G401.6 (cell line): ENCODE measurements at regions not wholly inside any gene's neighbourhood (a gene's known extent, or its start where the extent isn't known, plus 50 kb on each side); places are given as distances from the start of the nearest gene placed in this dataset.
"Not testable (repeated sequence)": the region's sequence is repeated elsewhere in the genome, so short reads cannot be mapped to it uniquely, and the experiment has no call there.

Experiments used
- FAIRE-seq: peaks from 2 replicates; lab custom pipeline; 2012; peaks lifted over from hg19 to GRCh38; lab: Jason Lieb, UNC

DNA sequence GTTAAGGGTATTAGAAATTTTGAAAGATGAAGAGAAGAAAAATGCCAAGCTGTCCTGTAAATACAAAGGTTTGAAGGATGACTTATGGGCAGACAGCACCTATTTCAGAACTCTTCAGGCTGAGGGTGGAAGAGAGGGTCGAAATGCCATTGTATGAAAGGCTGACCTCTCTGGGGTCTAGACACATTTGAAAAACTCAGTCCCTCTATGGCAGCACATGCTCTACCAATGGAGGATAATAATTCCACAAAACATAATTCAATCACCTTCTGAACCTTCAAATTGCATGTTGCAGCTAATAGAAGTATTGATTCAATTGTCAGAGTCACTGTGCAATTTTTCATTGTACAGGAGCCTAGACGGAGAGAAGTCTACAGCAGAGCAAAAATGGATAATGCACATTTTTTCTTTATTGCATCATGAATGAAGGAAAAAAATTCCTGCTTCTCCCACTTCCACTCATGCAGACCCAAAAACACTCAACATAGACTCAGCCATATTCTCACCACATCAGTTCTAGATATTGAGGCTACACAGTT lies 569.1 kb downstream of the TBL1XR1 start:
- no peak for FAIRE-seq

GRCh38 chr3:176623468-176624150 lies 573.7 kb downstream of the TBL1XR1 start:
- FAIRE-seq = no peak

GRCh38 chr3:176619833-176620232 lies 577.4 kb downstream of the TBL1XR1 start:
- FAIRE-seq = no peak

DNA sequence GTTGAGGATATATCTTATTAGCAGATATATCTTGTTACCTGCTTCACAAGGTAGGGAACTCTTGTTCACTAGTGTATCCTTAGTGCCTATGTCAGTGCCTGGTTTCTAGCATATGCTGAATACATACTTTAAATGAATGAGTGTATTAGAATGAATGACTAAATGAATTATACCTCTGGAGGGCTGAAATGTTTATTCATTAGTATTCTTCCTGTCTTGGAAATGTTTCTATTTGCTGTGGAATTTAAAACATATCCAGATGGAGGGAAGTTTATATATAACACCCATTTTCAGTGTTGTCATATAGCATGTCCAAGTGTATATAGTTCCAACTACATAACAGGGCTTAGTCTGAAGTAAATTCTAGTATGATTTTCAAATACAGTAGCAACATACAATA lies 581.5 kb downstream of the TBL1XR1 start:
- no peak for FAIRE-seq

- no peak for FAIRE-seq
These were observed 585.6 kb downstream of the TBL1XR1 start for GRCh38 chr3:176611703-176612102.

DNA sequence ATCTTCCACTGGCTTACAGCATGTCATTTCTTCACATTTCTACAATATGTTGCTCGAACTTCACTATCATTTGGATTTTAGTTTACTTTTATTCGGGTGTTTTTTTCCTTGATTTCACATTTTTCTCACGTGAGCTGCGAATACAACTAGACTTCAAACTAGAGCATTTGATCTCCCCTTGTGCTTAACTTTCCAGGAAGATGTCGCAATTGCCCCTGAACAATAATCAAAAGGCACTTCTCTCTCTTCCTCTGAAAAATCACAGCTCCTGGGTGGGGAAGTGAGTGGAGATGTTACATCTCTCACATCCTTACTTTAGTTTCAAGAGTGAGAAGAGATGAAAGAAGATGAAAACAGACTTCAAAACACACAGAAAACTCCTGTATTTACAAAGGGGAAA lies 587.9 kb downstream of the TBL1XR1 start:
- FAIRE-seq = no peak

DNA sequence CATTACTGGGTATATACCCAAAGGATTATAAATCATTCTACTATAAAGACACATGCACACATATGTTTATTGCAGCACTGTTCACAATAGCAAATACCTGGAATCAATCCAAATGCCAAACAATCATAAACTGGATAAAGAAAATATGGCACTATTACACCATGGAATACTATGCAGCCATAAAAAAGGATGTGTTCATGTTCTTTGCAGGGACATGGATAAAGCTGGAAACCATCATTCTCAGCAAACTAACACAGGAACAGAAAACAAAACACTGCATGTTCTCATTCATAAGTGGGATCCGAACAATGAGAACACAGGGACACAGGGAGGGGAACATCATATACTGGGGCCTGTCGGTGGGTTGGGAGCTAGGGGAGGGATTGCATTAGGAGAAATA lies 591.7 kb downstream of the TBL1XR1 start:
- not testable (repeated sequence) for FAIRE-seq

DNA sequence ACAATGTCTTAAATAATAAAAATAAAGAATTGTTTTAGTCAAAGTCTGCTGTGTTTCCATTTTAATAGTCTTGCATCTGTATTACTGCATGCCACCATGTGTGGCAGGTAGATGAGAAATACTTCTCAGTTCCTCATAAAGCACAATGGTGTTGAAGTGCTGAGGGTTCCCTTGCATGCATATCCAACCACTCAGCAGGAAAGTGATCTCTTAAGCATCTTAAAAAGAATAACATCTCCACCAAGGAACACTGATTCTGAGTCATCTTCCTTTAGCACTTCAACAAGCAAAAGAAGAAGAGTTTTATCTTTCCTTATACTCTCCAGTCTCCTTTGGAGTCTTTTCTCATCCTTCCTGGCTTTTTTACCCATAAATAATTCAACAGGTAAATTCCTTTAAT lies 602.0 kb downstream of the TBL1XR1 start:
- no peak for FAIRE-seq

GRCh38 chr3:176590722-176591121 lies 606.6 kb downstream of the TBL1XR1 start:
- no peak for FAIRE-seq

DNA sequence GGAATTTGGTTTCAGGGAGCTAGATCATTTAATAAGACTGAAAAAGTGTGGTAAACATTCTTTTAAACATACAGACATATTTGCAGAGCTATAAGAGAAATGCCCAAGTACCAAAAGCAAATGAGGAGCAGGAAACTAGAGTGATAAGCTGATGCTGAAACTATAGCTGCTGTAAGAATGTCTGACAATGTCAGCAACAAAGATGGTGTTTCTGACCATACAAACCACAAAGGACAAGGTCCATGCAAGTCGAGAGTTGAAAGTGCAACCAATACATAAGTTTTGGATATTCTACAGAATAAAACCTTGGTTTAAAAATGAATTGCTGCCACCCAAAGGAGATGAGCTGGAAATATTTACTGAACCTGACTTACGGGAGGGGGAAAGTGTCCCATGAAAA lies 610.2 kb downstream of the TBL1XR1 start:
- no peak for FAIRE-seq

- FAIRE-seq = no peak
These were observed 612.7 kb downstream of the TBL1XR1 start for GRCh38 chr3:176584413-176585176.

DNA sequence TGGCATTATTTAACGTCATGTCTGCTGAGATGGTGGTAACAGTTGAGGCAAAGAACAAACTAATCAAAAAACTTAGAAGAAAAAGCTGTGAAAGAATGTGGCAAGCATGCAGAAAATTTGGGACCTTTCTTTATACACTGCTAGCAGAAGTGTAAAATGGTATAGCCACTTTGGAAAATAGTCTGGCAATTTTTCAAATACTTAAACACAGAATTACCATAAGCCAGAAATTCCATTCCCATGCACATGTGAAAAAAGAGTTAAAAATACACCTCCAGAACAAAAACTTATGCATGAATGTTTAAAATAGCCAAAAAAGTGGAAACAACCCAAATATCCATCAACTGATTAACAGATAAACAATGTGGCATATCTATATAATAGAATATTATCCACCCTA lies 613.3 kb downstream of the TBL1XR1 start:
- no peak for FAIRE-seq

GRCh38 chr3:176581589-176581988 lies 615.7 kb downstream of the TBL1XR1 start:
- FAIRE-seq = no peak

DNA sequence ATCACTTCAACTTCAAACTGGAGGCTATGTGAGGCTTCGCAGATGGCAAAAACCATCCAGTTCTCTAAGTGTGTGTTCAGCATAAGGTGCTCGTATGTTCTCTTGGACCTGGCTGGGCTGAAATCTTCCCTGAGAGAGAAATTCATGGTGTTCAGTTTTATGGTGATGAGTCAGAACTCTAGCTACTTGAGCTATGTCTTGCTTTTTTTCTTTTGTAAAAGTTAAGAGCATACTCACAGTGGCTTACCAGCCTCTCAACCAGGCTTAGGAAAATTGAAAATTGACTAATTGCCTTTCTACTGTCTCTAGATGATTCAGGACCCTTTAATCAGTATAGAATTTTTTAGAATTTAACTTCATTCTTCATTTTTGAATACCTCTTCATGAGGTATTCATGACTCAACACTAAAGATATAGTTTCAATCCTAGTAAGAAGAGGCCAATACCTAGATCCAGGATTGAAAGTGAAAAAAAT lies 617.5 kb downstream of the TBL1XR1 start:
- FAIRE-seq = no peak

GRCh38 chr3:176578316-176578715 lies 619.0 kb downstream of the TBL1XR1 start:
- FAIRE-seq = no peak

- no peak for FAIRE-seq
These were observed 619.8 kb downstream of the TBL1XR1 start for GRCh38 chr3:176577447-176577846.

GRCh38 chr3:176574786-176575185 lies 622.5 kb downstream of the TBL1XR1 start:
- FAIRE-seq = no peak

GRCh38 chr3:176571926-176572325 lies 625.4 kb downstream of the TBL1XR1 start:
- FAIRE-seq = no peak

DNA sequence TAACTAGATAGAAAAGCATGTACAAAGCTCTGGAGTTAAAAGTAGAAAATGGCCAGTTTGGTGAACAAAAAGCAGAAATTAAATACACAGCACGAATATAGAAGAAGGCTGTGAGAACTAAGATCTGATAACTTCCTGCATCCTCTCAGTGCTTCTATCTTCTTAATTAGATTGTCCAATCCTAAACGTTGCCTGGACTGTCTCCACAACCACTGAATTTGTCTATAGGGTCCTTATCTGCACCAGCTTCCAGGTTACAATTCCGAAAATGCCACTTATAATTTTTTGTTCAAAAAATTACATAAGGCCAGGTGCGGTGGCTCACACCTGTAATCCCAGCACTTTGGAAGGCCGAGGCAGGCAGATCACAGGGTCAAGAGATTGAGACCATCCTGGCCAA lies 626.3 kb downstream of the TBL1XR1 start:
- FAIRE-seq = no peak

- no peak for FAIRE-seq
These were observed 629.1 kb downstream of the TBL1XR1 start for GRCh38 chr3:176568189-176568588.

- no peak for FAIRE-seq
These were observed 630.5 kb downstream of the TBL1XR1 start for GRCh38 chr3:176566757-176567156.

- no peak for FAIRE-seq
These were observed 635.0 kb downstream of the TBL1XR1 start for GRCh38 chr3:176562331-176562730.

DNA sequence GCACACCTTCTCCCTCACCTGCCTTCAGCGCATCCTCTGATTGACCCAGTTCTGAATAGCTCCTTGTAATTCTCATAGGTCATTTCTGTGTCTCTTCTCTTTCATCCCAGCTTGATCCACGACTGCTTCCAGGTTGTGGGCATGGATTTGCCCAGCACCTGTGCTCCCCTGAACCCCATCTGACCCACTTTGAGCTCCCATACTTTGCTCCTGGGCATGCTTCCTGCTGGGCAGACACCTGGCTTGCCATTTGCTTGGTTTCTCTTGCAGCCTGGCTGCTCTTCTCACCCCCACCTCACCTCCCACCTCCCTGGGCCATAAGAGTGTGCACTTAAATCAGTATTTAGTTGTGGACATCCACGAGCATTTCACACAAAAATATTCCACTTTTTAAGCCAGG lies 635.5 kb downstream of the TBL1XR1 start:
- no peak for FAIRE-seq
